Stimulated activated CD8-positive, alpha-beta memory T cell treated with anti-CD3 and anti-CD28 coated beads, Interleukin-7, amount 100 ng/mL, for 24 hours (primary cell): ENCODE measurements at regions not wholly inside any gene's neighbourhood (a gene's known extent, or its start where the extent isn't known, plus 50 kb on each side); places are given as distances from the start of the nearest gene placed in this dataset.
"Not testable (repeated sequence)": the region's sequence is repeated elsewhere in the genome, so short reads cannot be mapped to it uniquely, and the experiment has no call there.

Experiments
- DNase-seq: peaks from one replicate; pipeline ENCODE4 v3.0.0-alpha.2; 2020; ENCODE audit warnings: low read depth

DNA sequence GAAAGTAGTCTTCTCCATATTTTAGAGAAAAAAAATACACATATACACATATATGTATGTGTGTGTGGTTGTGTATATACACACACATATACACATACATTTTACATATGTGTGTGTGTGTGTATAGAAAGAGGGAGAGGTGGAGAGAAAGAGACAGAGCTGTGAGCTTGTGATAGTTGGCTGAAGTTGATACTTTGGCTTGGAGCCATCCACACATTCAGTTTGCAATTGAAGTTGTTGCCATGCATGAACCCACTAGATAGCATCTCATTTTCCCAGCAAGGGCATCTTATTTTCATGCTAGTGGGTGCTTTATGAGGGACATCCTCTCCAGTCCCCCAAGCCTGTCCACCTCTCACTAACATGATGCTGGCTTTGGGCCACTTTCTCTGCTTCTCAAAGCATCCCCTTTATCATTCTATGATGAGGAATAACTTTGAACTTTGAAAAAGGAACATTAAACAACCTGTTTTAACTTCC, 228.6 kb downstream of the ZNF621 start:
- no peak for DNase-seq

DNA sequence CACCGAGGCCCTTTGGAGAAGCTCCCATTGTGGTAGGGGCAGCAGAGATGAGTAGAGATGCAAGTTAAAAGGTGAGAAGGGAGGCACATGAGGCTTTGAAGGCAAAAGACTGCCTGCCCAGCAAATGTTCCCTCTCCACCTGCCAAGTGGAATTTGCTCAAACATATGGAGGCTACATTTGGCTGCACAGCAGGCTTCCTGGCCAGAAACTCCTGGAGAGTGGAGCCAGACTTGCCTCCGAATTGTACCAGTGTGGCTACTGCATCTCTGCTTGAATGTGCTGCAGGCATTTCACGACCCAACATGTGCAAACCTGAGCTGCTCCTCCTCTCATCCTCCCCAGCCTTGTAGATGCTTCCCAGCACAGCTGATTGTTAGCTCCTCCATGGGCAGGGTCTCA, 229.2 kb downstream of the ZNF621 start:
- DNase-seq: no peak

DNA sequence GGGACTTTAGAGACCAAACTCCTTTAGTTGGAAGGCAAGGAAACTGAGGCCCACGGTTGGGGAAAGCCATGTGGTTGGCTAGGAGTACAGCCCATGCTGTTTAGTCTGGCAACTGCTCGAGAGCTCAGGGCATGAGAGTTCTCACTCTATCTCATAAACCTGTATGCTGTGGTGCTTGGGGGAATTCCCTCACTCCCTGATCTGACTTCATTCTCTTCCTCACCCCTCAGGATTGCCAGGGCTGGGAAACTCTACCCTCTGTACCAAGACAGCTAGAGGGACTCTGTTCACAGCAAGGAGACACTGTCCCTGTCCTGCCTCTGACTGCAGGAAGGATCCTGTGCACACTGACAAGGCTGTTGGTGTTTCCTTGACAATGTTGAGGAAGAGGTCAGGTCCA, 230.2 kb downstream of the ZNF621 start:
- DNase-seq: no peak

DNA sequence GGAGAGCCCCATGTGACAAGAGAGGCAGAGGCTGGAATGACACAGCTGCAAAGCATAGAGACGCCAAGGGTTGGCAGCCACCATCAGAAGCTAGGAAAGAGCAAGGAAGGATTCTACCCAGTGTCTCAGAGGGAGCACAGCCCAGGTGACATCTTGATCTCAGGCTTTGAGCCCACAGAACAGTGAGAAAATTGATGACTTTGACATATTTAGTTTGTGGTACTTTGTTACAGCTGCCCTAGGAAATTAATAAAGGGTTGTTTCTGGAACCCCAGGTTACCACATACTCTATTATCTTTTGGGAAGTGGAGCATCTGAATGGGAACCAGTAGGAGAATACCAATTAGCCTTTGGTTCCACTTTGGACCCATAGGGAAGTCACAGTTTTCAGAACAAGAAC, 231.7 kb downstream of the ZNF621 start:
- DNase-seq: no peak

DNA sequence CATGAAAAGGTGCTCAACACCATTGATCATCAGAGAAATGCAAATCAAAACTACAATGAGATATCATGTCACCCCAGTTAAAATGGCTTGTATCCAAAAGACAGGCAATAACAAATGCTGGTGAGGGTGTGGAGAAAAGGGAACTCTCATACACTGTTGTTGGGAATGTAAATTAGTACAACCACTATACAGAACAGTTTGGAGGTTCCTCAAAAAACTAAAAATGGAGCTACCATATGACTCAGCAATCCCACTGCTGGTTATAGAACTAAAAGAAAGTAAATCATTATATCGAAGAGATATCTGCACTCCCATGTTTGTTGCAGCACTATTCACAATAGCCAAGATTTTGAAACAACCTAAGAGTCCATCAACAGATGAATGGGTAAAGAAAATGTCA, 238.0 kb downstream of the ZNF621 start:
- DNase-seq: not testable (repeated sequence)

DNA sequence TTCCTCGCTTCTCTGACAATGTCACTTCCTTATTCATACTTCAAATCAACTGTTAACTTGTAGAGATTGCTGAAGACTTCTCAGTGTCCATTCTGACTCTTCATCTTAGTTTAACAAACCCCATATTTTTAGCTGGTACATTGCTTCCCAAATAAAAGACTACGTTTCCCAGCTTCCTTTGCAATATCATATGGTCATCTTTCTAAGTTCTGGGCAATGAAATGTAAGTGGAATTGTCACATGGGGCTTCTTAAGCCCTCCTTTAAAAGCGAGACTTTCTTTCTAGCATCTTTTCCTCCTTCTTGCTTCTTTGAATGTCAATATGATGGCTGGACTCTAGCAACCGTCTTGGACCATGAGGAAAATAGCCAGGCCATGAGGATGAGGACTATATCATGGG, 239.0 kb downstream of the ZNF621 start:
- no peak for DNase-seq

DNA sequence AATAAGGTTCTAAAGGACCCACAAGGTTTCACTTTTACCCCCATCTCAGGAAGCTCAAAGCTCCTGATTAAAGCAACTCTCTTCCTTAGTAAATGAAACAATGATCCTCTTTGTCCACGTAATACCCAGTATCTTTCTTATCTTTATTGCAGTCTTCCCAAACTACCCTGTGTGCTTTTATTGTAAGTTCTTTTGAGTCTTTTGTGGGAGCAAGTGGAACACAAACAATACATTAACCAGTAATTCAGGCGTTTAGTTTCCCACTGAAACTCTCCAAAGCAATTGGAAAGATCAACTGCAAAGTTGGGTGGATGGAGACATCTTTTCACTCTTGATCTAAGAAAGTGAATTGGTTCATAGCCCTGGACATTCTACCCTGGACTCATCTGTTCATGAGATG, 240.0 kb downstream of the ZNF621 start:
- no peak for DNase-seq

DNA sequence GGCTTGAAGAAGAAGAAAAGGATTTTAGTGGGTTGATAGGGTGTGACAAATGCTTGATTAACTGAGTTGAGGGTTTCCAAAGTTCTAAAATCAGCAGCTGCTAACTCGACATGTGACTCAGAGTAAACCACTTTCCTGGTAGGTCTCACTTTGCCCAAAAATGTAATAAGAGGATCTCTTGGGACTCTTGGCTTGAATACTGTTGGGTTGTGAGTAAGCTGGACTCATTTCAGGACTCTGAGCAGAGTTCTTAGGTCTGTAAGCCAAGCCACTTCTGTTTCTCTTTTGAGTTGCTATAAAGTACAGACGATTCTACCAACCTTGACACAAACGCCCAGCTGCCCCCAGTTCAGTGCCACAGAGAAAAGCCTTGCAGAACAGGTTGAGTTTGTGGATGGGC, 241.1 kb downstream of the ZNF621 start:
- DNase-seq: no peak

DNA sequence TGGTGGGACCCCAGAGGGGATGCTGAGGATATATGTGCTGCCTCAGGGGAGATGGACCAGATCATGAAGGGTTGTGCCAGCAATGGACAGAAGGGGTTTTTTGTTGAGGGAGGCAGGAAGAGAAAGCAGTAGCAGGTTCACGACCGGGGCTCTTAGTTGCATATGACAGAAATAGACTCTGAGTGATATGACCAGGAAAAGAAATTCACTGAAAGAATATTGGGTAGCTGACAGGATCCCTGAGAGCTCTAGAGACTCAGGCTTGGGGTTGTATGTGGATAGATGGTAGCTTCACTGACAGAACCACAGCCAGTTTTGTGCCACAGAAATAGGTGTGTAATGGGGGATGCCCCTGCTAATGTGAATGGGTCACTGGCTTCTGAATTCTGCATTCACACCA, 241.6 kb downstream of the ZNF621 start:
- DNase-seq: no peak

DNA sequence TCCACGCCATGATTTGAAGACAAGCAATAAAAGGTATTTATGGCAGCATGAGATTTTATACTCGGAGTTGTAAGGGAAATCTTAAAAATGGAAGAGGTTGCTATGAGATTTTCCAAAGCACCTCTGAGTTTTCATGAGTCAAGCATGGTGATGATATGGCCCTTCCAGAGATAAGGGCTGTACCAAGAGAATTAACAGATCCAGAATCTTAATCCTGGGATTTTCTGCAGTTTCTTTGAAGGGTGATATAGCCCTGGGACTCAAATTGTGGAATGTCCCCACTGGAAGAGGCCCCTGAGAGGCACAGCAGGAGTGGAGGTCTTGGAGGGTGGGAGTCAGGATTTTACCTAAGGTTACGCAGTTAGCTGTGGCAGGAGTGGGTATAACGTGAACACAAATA, 243.3 kb downstream of the ZNF621 start:
- DNase-seq: no peak

DNA sequence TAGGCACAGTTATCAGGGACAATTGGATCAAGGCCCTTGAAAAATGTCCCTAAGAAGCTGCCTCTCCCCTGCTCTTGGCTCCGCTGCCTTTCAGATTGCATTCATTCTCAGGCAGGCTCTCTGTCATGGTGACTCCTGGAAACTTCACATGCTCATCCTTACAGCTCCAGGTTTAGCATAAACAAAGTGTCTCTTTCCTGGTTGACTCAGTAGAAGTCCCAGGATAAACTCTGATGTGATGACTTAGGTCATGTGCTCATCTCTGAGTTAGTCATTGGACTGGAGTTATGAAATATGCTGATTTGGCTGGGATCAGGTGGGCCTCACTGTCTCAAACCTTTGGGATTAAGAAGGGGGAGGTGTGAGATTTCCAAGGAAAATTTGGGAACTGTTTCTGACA, 243.8 kb downstream of the ZNF621 start:
- DNase-seq: no peak

DNA sequence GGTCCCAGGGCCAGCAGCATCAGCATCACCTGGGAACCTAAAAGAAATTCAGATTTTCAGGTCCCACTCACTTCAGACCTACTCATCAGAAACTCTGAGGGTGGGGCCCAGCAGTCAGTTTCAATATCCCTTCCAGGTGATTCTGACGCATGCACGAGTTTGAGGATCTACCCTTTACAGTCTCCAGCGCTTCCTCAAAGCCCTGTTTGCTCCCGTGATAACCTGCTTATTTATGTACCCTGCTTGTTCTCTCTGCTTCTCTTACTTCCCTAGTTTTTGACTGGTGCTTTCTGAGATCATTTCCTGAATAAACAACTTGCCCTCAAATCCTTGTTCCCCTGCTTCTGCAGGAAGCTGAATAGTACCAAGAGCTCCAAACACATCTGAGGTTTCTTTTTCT, 245.3 kb downstream of the ZNF621 start:
- no peak for DNase-seq

DNA sequence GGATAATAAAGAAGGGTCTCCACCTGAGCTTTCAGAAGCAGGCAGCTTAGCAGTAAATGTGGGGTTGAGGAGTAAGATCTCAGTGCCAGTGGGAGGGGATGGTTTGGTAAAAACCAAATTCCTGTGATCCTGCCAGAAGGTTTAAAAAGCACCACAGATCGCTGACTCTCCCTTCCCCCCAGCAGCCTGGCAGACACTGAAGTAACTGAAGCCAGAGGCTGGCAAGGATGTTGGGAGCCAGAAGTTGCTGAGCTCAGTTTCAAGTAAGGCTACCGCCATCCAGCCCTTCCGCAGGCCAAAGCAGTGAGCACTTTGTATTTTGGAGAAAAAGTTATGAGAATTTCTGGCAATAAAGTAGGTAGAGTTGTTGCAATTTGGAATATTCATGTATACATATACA, 246.4 kb downstream of the ZNF621 start:
- no peak for DNase-seq

DNA sequence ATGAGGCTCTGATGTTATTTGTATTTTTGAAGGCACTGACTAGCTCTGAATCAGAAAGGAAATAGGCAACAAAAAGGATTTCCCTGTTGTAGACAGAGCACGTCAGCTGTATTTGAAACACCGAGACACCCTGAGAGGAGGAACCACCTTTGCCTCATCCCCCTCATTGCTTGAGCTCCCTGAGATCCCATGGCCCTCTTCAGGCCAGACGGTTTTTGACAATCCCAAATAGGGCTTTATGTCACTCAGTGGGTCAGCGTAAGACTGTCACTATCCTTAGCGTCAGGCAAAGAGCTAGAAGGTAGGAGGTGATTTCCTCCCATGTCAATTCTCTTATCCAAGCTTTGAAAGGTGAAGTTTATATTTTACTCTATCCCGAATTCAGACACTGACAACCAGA, 254.3 kb downstream of the ZNF621 start:
- DNase-seq: no peak

DNA sequence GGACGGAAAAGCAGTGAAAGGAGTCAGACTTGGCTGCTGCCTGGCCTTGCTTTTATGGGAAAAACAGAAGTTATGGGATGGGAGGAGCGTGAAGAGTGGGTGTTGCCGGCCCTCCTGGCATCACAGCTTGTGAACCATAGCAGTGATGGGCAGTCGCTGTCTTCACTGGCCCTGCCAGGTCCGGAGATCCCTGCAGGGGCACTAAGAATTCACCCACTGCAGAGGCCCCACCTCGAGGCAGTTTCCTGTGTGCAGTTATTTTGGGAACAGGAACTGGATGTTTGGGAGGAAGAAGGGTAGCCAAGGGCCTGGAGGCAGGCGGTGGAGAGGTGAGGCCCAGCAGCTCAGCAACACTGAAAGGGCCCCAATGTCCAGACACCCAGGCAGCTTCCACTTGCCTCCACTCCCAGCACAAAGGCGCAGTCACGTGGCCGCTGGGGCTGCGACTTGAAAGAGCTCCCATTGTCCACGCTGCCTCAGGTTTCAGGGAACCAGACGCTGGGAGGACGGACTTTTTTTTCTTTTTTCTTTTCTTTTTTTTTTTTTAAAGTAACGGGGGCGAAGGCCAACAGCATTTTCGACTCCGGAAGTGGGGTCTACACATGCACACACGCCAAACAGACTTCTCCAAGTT, 255.6 kb downstream of the ZNF621 start:
- no peak for DNase-seq

DNA sequence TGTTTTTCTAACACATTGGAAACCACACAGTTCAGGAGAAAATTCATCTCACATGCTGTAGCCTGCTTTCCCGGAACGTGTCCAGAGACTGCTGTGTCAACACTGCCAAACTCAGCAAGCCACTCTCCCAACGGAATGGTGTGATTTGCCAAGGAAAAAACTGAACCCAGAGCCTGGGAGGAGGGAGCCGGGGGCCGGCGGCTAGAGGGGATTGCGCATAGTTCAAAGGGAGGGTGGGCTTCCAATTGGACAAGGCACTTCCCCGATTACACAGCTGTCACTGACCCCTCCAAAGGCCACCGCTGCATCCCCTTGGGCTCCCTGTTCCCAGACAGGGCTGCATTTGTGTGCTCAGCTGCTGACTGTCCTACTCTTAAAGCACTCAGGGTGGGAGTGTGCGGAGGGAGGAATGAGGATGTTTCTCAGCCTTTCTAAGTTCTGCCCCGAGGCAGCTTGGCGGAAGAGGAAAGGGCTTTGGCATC, 256.2 kb downstream of the ZNF621 start:
- DNase-seq: no peak

DNA sequence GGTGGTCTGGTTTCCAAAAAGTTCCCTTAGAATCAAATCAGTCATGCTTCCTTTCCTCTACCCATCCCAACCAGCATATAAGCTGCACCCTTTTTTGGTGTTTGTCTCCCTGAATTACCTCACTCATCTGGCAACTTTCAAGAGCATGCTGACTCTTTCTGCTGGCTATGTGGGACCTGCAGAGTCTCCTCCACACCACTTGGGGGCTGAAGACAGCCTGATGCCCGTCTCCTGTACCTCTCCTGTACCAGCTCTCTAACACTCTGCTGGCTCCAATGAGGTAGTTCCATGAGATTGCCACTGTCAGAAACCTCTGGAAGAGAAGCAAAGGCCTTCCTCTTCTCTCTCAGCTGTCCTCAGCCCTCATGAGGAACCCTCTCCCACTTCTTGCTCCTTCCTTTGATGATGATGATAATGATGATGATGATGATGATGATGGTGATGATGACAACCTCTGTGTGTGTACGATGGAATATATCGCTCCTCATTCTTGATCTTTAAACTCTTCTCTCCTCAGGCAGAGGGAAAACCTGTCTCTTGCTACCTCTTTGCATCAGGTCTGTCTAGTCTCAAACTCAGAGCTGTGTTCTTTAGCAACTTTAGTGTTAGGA, 257.5 kb downstream of the ZNF621 start:
- DNase-seq: no peak

DNA sequence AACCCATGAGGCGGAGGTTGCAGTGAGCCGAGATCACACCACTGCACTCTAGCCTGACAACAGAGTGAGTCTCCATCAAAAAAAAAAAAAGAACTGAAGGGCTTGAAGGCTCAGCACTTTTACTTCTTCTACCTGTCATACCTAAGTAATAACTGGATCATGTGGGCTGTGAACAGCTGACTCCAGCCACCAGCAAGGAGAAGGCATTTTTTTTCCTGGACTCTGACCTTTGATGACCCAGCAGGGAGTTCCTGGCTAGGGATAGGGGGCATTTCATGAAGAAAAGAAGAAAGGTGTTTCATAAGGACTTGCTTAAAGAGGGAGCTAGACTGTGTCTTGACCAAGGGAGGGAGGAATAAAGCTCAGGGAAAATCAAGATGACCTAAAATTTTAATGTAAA, 266.0 kb downstream of the ZNF621 start:
- no peak for DNase-seq

DNA sequence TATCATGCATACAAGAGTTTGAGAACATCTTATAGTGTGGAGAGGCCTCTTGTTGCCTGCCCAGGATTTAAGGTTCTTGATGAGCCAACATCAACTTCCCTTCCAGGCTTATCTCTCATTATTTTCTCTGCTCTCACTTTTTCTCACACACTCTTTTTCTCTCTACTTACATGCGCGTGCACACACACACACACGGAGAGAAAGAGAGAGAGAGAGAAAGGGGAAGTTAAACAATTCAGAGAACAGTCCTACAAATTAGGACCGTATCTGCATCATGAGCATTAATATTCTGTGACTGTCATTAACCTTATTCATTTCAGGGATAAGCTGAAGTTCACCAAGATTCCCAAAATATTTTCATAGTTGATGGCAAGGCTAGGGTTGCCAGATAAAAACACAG, 269.0 kb downstream of the ZNF621 start:
- no peak for DNase-seq

DNA sequence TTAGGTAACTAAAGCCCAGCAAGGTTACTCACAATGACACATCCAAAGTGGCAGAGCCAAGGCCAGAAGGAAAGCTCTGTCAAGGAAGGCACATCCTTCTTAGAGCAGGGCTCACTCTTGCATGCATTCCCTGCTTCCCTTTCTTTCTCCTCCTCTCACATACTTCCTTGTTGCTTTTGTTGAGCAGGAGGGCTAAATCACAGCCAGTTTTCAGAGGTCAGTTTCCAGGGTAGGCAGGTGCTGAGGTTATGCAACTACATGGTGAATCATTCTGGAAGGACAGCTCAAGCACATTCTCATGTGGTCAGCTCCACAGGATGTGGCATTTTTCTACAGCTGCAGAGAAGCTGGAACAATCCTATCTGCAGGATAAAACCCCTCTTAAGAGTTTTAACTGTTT, 275.6 kb downstream of the ZNF621 start:
- no peak for DNase-seq

DNA sequence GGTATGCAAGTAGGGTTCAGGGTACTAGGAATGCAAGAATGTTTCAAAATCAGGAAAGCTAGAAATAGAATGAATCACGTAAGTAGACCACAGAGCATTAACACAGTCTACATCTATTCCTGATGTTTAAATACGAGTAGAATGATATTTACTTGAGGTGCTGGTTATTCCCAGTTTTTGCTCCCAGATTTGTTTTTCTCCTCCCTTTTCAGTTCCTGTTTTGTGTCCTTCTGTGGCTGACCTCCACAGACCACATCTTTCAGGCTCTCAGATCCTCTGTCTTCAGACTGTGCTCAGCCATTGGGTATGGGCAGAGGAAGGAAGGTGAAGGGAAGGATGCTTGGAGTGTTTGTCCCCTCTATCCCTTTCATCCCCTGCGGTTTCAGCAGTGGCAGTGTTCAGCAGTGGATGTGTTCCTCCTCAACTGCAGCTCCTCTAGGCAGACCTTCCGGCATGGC, 276.6 kb downstream of the ZNF621 start:
- DNase-seq: no peak

DNA sequence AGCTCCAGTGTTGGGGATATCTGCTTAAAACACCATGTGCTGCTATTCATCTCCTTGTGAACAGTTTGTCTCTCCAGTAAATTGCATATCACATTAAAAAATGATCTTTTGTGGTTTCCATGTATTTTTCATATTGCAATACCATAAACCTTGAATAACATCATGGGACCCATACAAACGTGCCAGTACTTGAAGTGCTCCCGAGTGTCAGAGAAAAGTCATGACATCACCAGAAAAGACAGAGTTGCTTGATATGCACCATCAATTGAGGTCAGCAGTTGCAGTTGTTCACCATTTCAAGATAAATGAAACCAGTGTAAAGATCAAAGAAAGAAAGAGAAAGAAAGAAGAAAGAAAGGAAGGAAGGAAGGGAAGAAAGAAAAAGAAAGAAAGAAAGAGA, 278.6 kb downstream of the ZNF621 start:
- DNase-seq: no peak

DNA sequence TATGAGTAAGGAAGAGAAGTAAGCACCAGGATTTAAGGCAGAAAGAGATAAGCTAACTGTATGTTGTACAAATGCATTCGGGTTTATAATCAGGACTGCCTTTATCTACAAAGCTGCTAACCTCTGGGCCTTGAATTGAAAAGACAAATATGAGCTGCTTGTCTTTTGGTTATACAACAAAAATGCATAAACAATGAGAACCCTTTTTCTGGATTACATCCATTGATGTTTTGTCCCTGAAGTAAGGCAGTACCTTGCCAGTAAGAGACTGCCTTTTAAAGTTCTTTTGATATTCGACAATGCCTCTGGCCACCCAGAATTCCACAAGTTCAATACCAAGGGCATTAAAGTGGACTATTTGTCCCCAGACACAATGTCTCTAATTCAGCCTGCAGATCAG, 280.7 kb downstream of the ZNF621 start:
- DNase-seq: no peak

DNA sequence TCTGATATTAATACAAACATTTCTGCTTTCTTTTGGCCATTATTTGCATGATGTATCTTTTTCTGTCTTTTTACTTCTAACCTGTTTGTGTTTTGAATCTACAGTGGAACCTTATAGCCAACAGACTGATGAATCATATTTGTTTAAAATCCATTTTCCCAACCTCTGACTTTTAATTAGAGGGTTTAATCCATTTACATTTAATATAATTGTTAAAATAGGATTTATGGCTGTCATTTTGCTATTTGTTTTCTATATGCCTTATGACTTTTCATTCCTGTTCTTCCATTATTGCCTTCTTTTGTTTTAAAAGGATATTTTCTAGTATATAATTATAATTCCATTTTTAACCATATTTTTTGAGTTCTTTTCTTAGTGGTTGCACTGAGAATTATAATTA, 286.1 kb downstream of the ZNF621 start:
- DNase-seq: no peak
